Lower leg skin (tissue), 4 donors: ENCODE measurements at regions not wholly inside any gene's neighbourhood (a gene's known extent, or its start where the extent isn't known, plus 50 kb on each side); places are given as distances from the start of the nearest gene placed in this dataset.

Experiments
- DNase-seq, 2 donors: peaks; one replicate each; pipeline ENCODE4 v3.0.0-alpha.2; 2019; ENCODE audit warnings: low spot score in 2 of 2
- H3K4me3 ChIP-seq: fragments of 200-600 bp; sonication (generic); 2 replicates; pipeline ENCODE4 v1.5.1; 2017; ENCODE audit warnings: mild to moderate bottlenecking, low read depth; ENCODE audit not compliant: poor library complexity, severe bottlenecking
- POLR2A ChIP-seq, 2 donors: fragments of 450-650 bp; IDR thresholded peaks; one replicate each; pipeline ENCODE4 v1.6.1; 2016 to 2017; ENCODE audit warnings: antibody characterized with exemption in 2 of 2, mild to moderate bottlenecking in 1 of 2, moderate library complexity in 1 of 2
- WGBS, 2 donors: methylation state at CpG; one replicate each; pipeline ENCODE4 v1.1.5; 2018; 5-methylcytosine and 5-hydroxymethylcytosine counted together
- intact Hi-C: fragments of 100-400 bp; cut with DNase I; formaldehyde crosslinking; loops from one replicate; pipeline ENCODE4 v1.15.0; 2023; ENCODE audit warnings: low total_unique reads
- TF ChIP-seq, protein P1 (sequence below), 3 donors: fragments of 450-650 bp; IDR thresholded peaks; one replicate each; pipeline ENCODE4 v1.5.1; 2016; ENCODE audit warnings: antibody characterized with exemption in 3 of 3, mild to moderate bottlenecking in 3 of 3, moderate library complexity in 2 of 3

DNA sequence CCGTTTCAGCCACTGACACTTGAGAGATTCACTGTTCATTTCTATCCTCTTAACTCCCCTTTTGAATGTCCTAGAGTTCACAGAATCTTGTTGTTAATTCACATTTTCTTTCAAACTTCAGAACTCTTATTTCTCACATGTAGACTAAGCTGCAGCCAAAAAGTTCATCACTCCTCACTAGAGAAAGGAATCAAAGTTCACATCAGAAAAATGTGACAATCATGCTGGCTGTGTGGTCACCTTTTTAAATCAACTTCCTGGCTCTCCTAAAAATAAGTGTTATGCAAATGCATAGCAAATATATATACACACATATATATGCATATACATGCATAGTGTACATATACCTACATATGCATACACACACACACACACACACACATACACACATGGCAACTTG lies 123.0 kb downstream of the CBLN4 start:
- H3K4me3 ChIP-seq = no peak overlapping the region
- no peak for TF ChIP-seq POLR2A (IDR thresholded peaks at IDR 0.05)
- TF ChIP-seq, protein P1, sequence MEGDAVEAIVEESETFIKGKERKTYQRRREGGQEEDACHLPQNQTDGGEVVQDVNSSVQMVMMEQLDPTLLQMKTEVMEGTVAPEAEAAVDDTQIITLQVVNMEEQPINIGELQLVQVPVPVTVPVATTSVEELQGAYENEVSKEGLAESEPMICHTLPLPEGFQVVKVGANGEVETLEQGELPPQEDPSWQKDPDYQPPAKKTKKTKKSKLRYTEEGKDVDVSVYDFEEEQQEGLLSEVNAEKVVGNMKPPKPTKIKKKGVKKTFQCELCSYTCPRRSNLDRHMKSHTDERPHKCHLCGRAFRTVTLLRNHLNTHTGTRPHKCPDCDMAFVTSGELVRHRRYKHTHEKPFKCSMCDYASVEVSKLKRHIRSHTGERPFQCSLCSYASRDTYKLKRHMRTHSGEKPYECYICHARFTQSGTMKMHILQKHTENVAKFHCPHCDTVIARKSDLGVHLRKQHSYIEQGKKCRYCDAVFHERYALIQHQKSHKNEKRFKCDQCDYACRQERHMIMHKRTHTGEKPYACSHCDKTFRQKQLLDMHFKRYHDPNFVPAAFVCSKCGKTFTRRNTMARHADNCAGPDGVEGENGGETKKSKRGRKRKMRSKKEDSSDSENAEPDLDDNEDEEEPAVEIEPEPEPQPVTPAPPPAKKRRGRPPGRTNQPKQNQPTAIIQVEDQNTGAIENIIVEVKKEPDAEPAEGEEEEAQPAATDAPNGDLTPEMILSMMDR (IDR thresholded peaks at IDR 0.05) = no peak
- no peak for DNase-seq
- 78 to 86% methylated on average over 1 of the region's 1 CpG for WGBS, 2 donors
- intact Hi-C loops = no loop called here

DNA sequence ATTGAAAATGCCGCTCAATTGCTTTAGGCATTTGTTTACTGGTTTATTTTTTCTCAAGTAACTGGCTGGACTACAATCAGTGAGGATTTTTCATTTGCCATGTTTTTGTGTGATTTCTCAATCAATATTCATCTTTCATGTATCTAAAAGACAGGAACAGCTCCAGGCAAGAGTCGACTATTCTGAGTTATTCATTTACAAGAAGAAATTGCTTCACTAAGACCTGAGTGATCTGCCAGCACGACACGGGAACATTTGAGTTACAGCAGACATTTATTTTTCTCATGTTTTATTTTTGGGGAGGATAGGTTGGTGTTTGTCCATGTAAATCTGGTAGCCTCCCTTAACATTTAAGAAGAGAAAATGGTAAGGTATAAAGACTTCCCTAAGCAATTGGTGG lies 124.1 kb downstream of the CBLN4 start:
- no peak overlapping the region for H3K4me3 ChIP-seq
- TF ChIP-seq POLR2A (IDR thresholded peaks at IDR 0.05) = no peak
- TF ChIP-seq, protein P1 (IDR thresholded peaks at IDR 0.05) = no peak
- DNase-seq = no peak
- intact Hi-C loops = no loop called here
- WGBS, 2 donors = 32 to 42% methylated on average over 4 of the region's 4 CpGs

DNA sequence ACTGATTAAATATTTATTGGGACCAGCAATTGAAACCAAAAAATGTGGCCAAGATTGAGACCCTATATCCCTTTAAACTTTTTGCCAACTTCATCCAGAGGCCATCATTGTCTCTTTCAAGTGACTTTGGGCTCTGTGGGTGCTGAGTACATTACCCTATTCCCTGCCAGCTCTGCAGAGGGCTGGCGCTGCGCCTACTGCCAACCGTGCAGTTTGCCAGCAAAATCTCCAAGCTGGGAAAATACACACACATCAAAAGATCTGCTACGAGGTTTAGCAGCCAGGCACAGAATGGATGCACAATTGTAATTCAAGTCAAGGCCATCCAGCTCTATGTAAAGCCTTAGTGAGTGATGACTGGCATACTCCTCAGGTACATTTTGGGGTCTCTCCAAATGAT lies 125.0 kb downstream of the CBLN4 start:
- H3K4me3 ChIP-seq = no peak overlapping the region
- TF ChIP-seq POLR2A (IDR thresholded peaks at IDR 0.05) = no peak
- no peak for DNase-seq
- 40 to 42% methylated on average over 4 of the region's 4 CpGs for WGBS, 2 donors
- intact Hi-C loops = no loop called here

DNA sequence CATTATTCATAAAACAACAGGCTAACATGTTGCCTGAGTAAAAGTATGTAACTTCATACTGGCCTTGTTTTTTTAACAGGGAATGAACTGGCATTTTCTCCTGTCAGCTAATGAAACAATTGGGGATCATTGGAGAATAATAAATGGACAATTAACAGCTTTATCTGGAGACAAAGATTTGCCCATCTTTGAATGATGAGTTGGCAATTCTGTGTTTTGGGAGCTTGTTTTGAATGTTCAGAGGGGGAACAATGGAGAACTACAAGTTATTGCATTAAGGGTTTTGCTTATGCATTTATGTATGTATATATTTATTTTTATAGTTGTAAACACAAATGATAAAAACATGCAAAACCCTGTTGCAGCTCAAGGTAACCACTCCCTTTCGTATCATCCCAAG lies 150.3 kb downstream of the CBLN4 start:
- intact Hi-C loops = no loop called here
- 92 to 98% methylated on average over 1 of the region's 1 CpG for WGBS, 2 donors
- TF ChIP-seq POLR2A (IDR thresholded peaks at IDR 0.05) = no peak
- TF ChIP-seq, protein P1 (IDR thresholded peaks at IDR 0.05) = no peak
- no peak for DNase-seq
- no peak overlapping the region for H3K4me3 ChIP-seq

DNA sequence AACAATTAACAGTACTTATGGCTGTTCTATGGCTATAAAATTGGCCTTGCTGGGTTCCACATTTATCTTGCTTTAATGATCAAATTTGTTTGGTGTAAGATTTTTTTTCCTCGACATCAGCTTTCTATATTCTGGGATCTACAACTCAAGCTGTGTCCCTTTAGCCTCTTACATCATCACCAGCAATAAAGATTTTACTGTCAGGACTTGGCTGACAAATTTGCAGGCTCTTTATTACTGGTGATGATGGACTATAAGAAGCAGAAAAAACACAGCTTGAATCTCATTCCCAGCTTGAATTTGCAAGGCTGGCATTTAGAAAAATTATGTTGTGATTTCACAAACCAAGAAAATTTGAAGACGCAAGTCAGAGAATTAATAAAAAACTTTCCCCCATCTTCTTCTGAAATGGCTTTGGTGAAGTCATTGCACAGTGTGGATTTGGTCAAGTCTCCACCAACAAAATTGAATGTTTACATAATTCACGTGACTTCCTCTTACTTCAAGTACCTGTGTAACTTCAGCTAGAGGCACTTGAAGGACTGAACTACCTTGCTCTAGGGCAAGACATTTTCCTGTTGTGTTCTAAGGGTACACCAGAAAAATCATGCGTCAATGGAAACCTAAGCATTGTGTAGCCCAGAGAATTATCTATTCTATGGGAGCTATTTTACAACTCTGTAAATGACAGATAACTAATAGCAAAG lies 175.0 kb downstream of the CBLN4 start:
- no peak for DNase-seq
- intact Hi-C loops = no loop called here
- 68 to 76% methylated on average over 4 of the region's 4 CpGs for WGBS, 2 donors

DNA sequence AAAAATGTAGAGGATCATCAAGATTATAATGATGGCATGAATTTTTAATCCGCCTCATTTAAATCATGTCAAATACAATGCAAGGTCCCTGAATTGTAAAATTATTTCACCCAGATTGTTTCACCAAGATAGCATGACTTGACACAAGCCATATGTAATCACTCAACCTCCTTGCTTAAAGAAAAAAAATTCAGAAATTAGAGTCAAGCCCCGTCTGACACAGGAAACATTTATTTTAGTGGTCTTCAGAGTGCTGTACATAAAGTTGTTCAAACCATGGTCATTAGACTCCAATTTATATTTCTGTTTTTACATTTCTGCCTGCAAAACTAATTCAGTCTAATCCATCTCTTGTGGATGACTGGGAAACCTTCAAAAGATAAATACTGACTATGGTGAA lies 200.2 kb downstream of the CBLN4 start:
- WGBS, 2 donors = 70 to 71% methylated on average over 2 of the region's 2 CpGs

More for the DNA sequence above, 175.0 kb downstream of the CBLN4 start:
- TF ChIP-seq, protein P1 (IDR thresholded peaks at IDR 0.05) = no peak
- no peak for TF ChIP-seq POLR2A (IDR thresholded peaks at IDR 0.05)
- H3K4me3 ChIP-seq = no peak overlapping the region

More for the DNA sequence above, 200.2 kb downstream of the CBLN4 start:
- intact Hi-C loops = no loop called here
- H3K4me3 ChIP-seq = no peak overlapping the region
- no peak for DNase-seq
- TF ChIP-seq, protein P1 (IDR thresholded peaks at IDR 0.05) = no peak
- TF ChIP-seq POLR2A (IDR thresholded peaks at IDR 0.05) = no peak
